Panc1 (cell line): ENCODE measurements at regions not wholly inside any gene's neighbourhood (a gene's known extent, or its start where the extent isn't known, plus 50 kb on each side); places are given as distances from the start of the nearest gene placed in this dataset.

Experiments used
- ATAC-seq: fragments of 200-7000 bp; cut with Tn5 transposase; 2 replicates; pipeline ENCODE4 v1.9.1; 2020; ENCODE audit warnings: mild to moderate bottlenecking, moderate library complexity
- BruUV-seq: library from RNA; stranded (reverse); fragments of 400-500 nt; replicated peaks from 2 replicates; lab custom pipeline; 2021; lab: Mats Ljungman, UMichigan
- CTCF ChIA-PET: fragments of 300-600 bp; sonication (Branson Sonifier 250); formaldehyde crosslinking; loops from one replicate; lab custom pipeline; 2022; ENCODE audit warnings: antibody characterized with exemption; lab: Charles Lee
- POLR2A ChIA-PET: fragments of 300-600 bp; sonication (Branson Sonifier 250); formaldehyde crosslinking; loops from one replicate; lab custom pipeline; 2022; ENCODE audit warnings: antibody characterized with exemption; lab: Charles Lee
- DNase-seq: peaks from one replicate; pipeline ENCODE4 v3.0.0-alpha.2; 2010; ENCODE audit warnings: low read depth, low spot score
- H3K27ac ChIP-seq: 2 replicates; pipeline ENCODE4 v1.5.1; 2011; ENCODE audit warnings: mild to moderate bottlenecking, low read length, inconsistent platforms
- H3K27me3 ChIP-seq: fragments of 200-500 bp; sonication (Bioruptor generic); 2 replicates; pipeline ENCODE4 v1.6.0; 2014; ENCODE audit warnings: low read length, inconsistent platforms; ENCODE audit not compliant: control insufficient read depth, insufficient read depth
- H3K36me3 ChIP-seq: fragments of 200-500 bp; sonication (Bioruptor generic); 2 replicates; pipeline ENCODE4 v1.5.1; 2014; ENCODE audit warnings: inconsistent platforms, mild to moderate bottlenecking, low read length, moderate library complexity; ENCODE audit not compliant: control insufficient read depth, insufficient read depth
- H3K4me1 ChIP-seq: 2 replicates; pipeline ENCODE4 v1.5.1; 2011; ENCODE audit warnings: inconsistent platforms, mild to moderate bottlenecking, low read length, moderate library complexity; ENCODE audit not compliant: control insufficient read depth, insufficient read depth
- H3K4me3 ChIP-seq, 2 experiments: 2 replicates each; pipeline ENCODE4 v1.5.1; 2011 to 2012; ENCODE audit warnings: low read depth in 2 of 2, low read length in 2 of 2, mild to moderate bottlenecking in 2 of 2, inconsistent platforms in 1 of 2, moderate library complexity in 1 of 2
- H3K9me3 ChIP-seq: fragments of 200-500 bp; sonication (Bioruptor generic); 2 replicates; pipeline ENCODE4 v1.5.1; 2014; ENCODE audit warnings: low read depth, mild to moderate bottlenecking, inconsistent platforms, low read length, moderate library complexity; ENCODE audit not compliant: control insufficient read depth, insufficient read depth
- CTCF ChIP-seq: fragments of 450-650 bp; IDR thresholded peaks from 2 replicates; pipeline ENCODE4 v1.5.1; 2017; ENCODE audit warnings: mild to moderate bottlenecking
- POLR2AphosphoS5 ChIP-seq: IDR thresholded peaks from 2 replicates; pipeline ENCODE4 v1.6.1; 2012; ENCODE audit warnings: mild to moderate bottlenecking, low read depth, low read length, moderate library complexity
- REST ChIP-seq, 2 experiments: IDR thresholded peaks; 2 replicates each; pipeline ENCODE4 v1.6.1; 2011 to 2012; ENCODE audit warnings: low read depth in 2 of 2, control low read depth in 1 of 2, low read length in 1 of 2, mild to moderate bottlenecking in 1 of 2, moderate library complexity in 1 of 2; ENCODE audit not compliant: insufficient read depth in 1 of 2
- SIN3A ChIP-seq: IDR thresholded peaks from 2 replicates; pipeline ENCODE4 v1.6.1; 2012; ENCODE audit warnings: low read depth, mild to moderate bottlenecking, low read length, moderate library complexity, borderline replicate concordance; ENCODE audit not compliant: insufficient read depth
- TCF7L2 ChIP-seq: IDR thresholded peaks from 2 replicates; pipeline ENCODE4 v1.6.1; 2011; ENCODE audit warnings: mild to moderate bottlenecking, low read depth, low read length, inconsistent platforms
- in situ Hi-C: cut with HindIII; loops from 2 replicates; pipeline ENCODE4 v1.10.0; 2016; ENCODE audit warnings: low sequenced_read_pairs, low pct_unique_long_range_greater_than_20kb
- intact Hi-C: fragments of 100-400 bp; cut with micrococcal nuclease; formaldehyde crosslinking; loops from one replicate; pipeline ENCODE4 v1.10.0; 2022; ENCODE audit not compliant: unreplicated experiment

GRCh38 chr4:161167539-161167938, 996.3 kb downstream of the FSTL5 start:
- H3K4me1 ChIP-seq = no peaks in the 10 kb centered on the region
- no peak overlapping the region for H3K4me3 ChIP-seq
- no peaks in the 10 kb centered on the region for H3K36me3 ChIP-seq
- intact Hi-C loops = no loop called here
- in situ Hi-C loops = no loop called here
- H3K27me3 ChIP-seq = no peaks in the 10 kb centered on the region
- no TSS peak for BruUV-seq
- ATAC-seq = no peak
- ChIA-PET CTCF (no interaction called here), POLR2A (no interaction called here)
- TF ChIP-seq SIN3A (no peak), POLR2AphosphoS5 (no peak), CTCF (no peak), TCF7L2 (no peak), REST (IDR thresholded peaks at IDR 0.05; ENCODE audit: insufficient read depth in 1 of 2, low read depth in 2 of 2, low read length in 1 of 2) (no peak)
- no peaks in the 10 kb centered on the region for H3K9me3 ChIP-seq
- no peak for DNase-seq
- no peak overlapping the region for H3K27ac ChIP-seq

DNA sequence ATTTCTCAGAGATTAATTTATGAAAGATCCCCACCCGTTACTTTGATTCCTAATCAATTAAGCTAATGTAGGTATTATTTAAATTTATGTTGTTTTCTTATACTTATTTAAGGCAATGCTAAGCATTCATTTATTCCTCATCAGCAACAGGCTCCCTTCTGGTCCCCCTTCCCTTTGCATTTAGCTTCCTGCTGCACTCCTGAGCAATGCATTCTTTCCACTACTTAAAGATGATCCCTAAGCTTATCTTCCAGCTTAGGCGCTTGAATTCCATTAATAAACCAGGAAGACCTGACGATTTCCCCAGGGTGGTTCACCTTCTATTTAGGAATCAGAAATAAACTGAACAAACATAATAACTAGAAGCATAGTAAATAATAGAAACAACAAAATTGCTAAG, 1003.1 kb downstream of the FSTL5 start:
- DNase-seq (no peak), ATAC-seq (no peak)
- no TSS peak for BruUV-seq
- in situ Hi-C loops = no loop called here
- ChIA-PET CTCF (no interaction called here), POLR2A (no interaction called here)
- H3K27ac ChIP-seq = no peak overlapping the region
- H3K27me3 ChIP-seq = no peaks in the 10 kb centered on the region
- no peak for TF ChIP-seq POLR2AphosphoS5
- TF ChIP-seq SIN3A = no peak
- TF ChIP-seq TCF7L2 = no peak
- no peak for TF ChIP-seq CTCF
- TF ChIP-seq REST (IDR thresholded peaks at IDR 0.05; ENCODE audit: insufficient read depth in 1 of 2, low read depth in 2 of 2, low read length in 1 of 2) = no peak
- no peaks in the 10 kb centered on the region for H3K4me1 ChIP-seq
- intact Hi-C loops = no loop called here
- H3K9me3 ChIP-seq = no peaks in the 10 kb centered on the region
- no peaks in the 10 kb centered on the region for H3K36me3 ChIP-seq
- no peak overlapping the region for H3K4me3 ChIP-seq
